ENCODE measurements at regions not wholly inside any gene's neighbourhood (a gene's known extent, or its start where the extent isn't known, plus 50 kb on each side); places are given as distances from the start of the nearest gene placed in this dataset.

GRCh38 chr15:93180128-93180527 lies 91.1 kb upstream of the RGMA start:
- CTCF ChIA-PET, result no interaction called here
- Histone ChIP-seq H4K5ac (ENCODE audit: low read depth, low read length) (no peak overlapping the region), H2BK120ac (ENCODE audit: low read depth, low read length) (no peak overlapping the region), H4K20me1 (ENCODE audit: insufficient read depth, low read length) (no peaks in the 10 kb centered on the region), H3K4me2 (ENCODE audit: low read depth, low read length) (no peak overlapping the region), H2AFZ (replicated peaks; ENCODE audit: low read length, poor library complexity) (no peak overlapping the region), H3K9me1 (ENCODE audit: insufficient read depth, low read length) (no peaks in the 10 kb centered on the region), H2AK9ac (replicated peaks; ENCODE audit: low read depth, low read length, poor library complexity) (peak overlapping the region; percentile 55), H3K9ac (ENCODE audit: low read depth, low read length) (no peak overlapping the region), H4K8ac (ENCODE audit: low read depth in 2 of 2, low read length in 2 of 2) (no peak overlapping the region), H3K4me1 (ENCODE audit: control insufficient read depth, insufficient read depth, low read length) (no peaks in the 10 kb centered on the region), H3K36me3 (ENCODE audit: control insufficient read depth, insufficient read depth, low read length) (no peaks in the 10 kb centered on the region), H3K18ac (ENCODE audit: low read depth, low read length) (no peak overlapping the region), H3K14ac (replicated peaks; ENCODE audit: low read depth, low read length) (no peak overlapping the region), H3K23ac (ENCODE audit: low read depth, low read length) (no peak overlapping the region), H4K91ac (ENCODE audit: insufficient read depth, low read depth, low read length) (no peak overlapping the region), H3K4me3 (ENCODE audit: insufficient read depth, low read depth, low read length) (no peak overlapping the region), H3K9me3 (ENCODE audit: control insufficient read depth, insufficient read depth, low read length) (peaks cover 37% of the 10 kb centered on the region), H3K56ac (ENCODE audit: extremely low read depth, insufficient read depth, low read length) (no peak overlapping the region), H2BK5ac (ENCODE audit: low read depth, low read length, poor library complexity, severe bottlenecking) (no peak overlapping the region), H3K79me1 (ENCODE audit: low read depth in 1 of 2, low read length in 2 of 2) (no peaks in the 10 kb centered on the region), H3K4ac (ENCODE audit: low read depth, low read length) (no peak overlapping the region), H2BK15ac (ENCODE audit: low read depth, low read length) (no peak overlapping the region), H3K27me3 (ENCODE audit: control insufficient read depth, insufficient read depth, low read length) (no peaks in the 10 kb centered on the region), H2BK20ac (ENCODE audit: low read depth, low read length) (no peak overlapping the region), H2AK5ac (ENCODE audit: low read depth, low read length) (no peak overlapping the region), H3K27ac (ENCODE audit: insufficient read depth, low read length) (no peak overlapping the region)
- whole genome bisulfite sequencing, 2 experiments (ENCODE audit: extremely low coverage in 2 of 2, insufficient read length in 1 of 2), result no CpG with 5 or more reads among the region's 7 CpGs
- ATAC-seq (ENCODE audit: low read depth) (no peak), DNase-seq (no peak)
- POLR2A ChIA-PET (ENCODE audit: unreplicated experiment), result no interaction called here
- intact Hi-C loops (cut with micrococcal nuclease), result no loop called here
- dilution Hi-C loops (cut with HindIII; ENCODE audit: low sequenced_read_pairs, unreplicated experiment), result no loop called here
- TF ChIP-seq CHD1 (IDR thresholded peaks at IDR 0.05; ENCODE audit: low read depth, low read length), result no peak
- TF ChIP-seq USF2 (IDR thresholded peaks at IDR 0.05; ENCODE audit: low read depth, low read length), result no peak
- no peak for TF ChIP-seq RFX5 (IDR thresholded peaks at IDR 0.05; ENCODE audit: low read depth, low read length)
- no peak for TF ChIP-seq RCOR1 (IDR thresholded peaks at IDR 0.05; ENCODE audit: insufficient replicate concordance, low read length)
- TF ChIP-seq RAD21 (IDR thresholded peaks at IDR 0.05; ENCODE audit: low read length), result no peak
- TF ChIP-seq, protein P1, sequence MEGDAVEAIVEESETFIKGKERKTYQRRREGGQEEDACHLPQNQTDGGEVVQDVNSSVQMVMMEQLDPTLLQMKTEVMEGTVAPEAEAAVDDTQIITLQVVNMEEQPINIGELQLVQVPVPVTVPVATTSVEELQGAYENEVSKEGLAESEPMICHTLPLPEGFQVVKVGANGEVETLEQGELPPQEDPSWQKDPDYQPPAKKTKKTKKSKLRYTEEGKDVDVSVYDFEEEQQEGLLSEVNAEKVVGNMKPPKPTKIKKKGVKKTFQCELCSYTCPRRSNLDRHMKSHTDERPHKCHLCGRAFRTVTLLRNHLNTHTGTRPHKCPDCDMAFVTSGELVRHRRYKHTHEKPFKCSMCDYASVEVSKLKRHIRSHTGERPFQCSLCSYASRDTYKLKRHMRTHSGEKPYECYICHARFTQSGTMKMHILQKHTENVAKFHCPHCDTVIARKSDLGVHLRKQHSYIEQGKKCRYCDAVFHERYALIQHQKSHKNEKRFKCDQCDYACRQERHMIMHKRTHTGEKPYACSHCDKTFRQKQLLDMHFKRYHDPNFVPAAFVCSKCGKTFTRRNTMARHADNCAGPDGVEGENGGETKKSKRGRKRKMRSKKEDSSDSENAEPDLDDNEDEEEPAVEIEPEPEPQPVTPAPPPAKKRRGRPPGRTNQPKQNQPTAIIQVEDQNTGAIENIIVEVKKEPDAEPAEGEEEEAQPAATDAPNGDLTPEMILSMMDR (conservative IDR thresholded peaks at IDR 0.05; ENCODE audit: low read depth, low read length), result no peak
- TF ChIP-seq BHLHE40 (IDR thresholded peaks at IDR 0.05; ENCODE audit: low read depth, low read length), result no peak
- no peak for TF ChIP-seq MAZ (IDR thresholded peaks at IDR 0.05; ENCODE audit: borderline replicate concordance, low read depth, low read length)
- no peak for TF ChIP-seq MAFK (IDR thresholded peaks at IDR 0.05; ENCODE audit: low read depth, low read length)
- no peak for TF ChIP-seq CEBPB (IDR thresholded peaks at IDR 0.05; ENCODE audit: low read depth, low read length)
- no peak for TF ChIP-seq FOS (IDR thresholded peaks at IDR 0.05; ENCODE audit: low read depth, low read length)
- no peak for TF ChIP-seq ELK1 (IDR thresholded peaks at IDR 0.05; ENCODE audit: borderline replicate concordance, low read depth, low read length)
- no peak for TF ChIP-seq POLR2A (IDR thresholded peaks at IDR 0.05; ENCODE audit: low read depth, low read length)
- TF ChIP-seq NFE2L2 (IDR thresholded peaks at IDR 0.05; ENCODE audit: low read depth, low read length), result no peak
- no peak for TF ChIP-seq MXI1 (IDR thresholded peaks at IDR 0.05; ENCODE audit: borderline replicate concordance, low read depth, low read length)
- no peak for TF ChIP-seq SMC3 (IDR thresholded peaks at IDR 0.05; ENCODE audit: low read depth, low read length)
- BruUV-seq (replicated peaks), result no TSS peak
- in situ Hi-C loops (cut with MboI; ENCODE audit: low sequenced_read_pairs), result no loop called here
